ENCODE measurements at regions not wholly inside any gene's neighbourhood (a gene's known extent, or its start where the extent isn't known, plus 50 kb on each side); places are given as distances from the start of the nearest gene placed in this dataset.

DNA sequence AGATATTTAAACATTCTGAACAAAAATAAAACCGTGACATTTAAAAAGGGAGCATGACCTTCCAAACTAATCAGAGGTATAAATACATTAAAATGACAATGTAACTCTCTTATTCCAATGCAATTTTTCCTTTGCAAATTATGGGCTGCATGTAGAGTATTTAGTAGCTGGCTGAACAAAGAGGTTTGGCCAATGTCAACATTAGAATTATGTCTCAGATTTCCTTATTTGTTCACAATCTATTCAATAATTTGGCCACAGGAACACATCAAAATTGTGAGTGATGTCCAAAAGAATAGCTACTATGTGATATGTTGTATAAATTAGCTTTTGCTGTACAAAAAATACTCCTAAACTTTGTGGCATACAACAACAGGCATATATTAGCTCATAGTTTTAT lies 580.0 kb upstream of the MARCKS start:
- TF ChIP-seq EZH2 (IDR thresholded peaks at IDR 0.05) = no peak
- TF ChIP-seq POLR2AphosphoS5 (IDR thresholded peaks at IDR 0.05; ENCODE audit: borderline replicate concordance, low read depth, low read length) = no peak
- TF ChIP-seq FOXP2 (optimal IDR thresholded peaks at IDR 0.05; ENCODE audit: control extremely low read depth, extremely low read length, insufficient read depth) = no peak

Measured in SK-N-MC (cell line).